SK-N-SH treated with all-trans-retinoic acid at 6 μM for 48 hours (cell line): ENCODE measurements at regions not wholly inside any gene's neighbourhood (a gene's known extent, or its start where the extent isn't known, plus 50 kb on each side); places are given as distances from the start of the nearest gene placed in this dataset.

Experiments used
- ATAC-seq: fragments of 200-7000 bp; cut with Tn5 transposase; 3 replicates; pipeline ENCODE4 v1.9.1; 2020; ENCODE audit warnings: mild to moderate bottlenecking, moderate library complexity
- ARNTL ChIP-seq: fragments of 450-650 bp; formaldehyde crosslinking; IDR thresholded peaks from 2 replicates; pipeline ENCODE4 v1.5.0; 2020; ENCODE audit warnings: low read depth, mild to moderate bottlenecking, moderate library complexity, borderline replicate concordance
- BACH2 ChIP-seq: fragments of 250-450 bp; sonication (Bioruptor Pico); IDR thresholded peaks from 2 replicates; pipeline ENCODE4 v1.9.0; 2021; ENCODE audit warnings: mild to moderate bottlenecking, borderline replicate concordance
- CSDC2 ChIP-seq: fragments of 250-450 bp; sonication (Bioruptor Pico); IDR thresholded peaks from 2 replicates; pipeline ENCODE4 v1.5.0; 2020; ENCODE audit warnings: mild to moderate bottlenecking, moderate library complexity
- ESRRG ChIP-seq: fragments of 250-450 bp; sonication (Bioruptor Pico); IDR thresholded peaks from 2 replicates; pipeline ENCODE4 v1.6.1; 2021; ENCODE audit warnings: mild to moderate bottlenecking
- GLIS3 ChIP-seq: fragments of 250-450 bp; sonication (Bioruptor Pico); IDR thresholded peaks from 2 replicates; pipeline ENCODE4 v1.5.0; 2020; ENCODE audit warnings: mild to moderate bottlenecking, moderate library complexity
- ISL1 ChIP-seq: fragments of 250-450 bp; sonication (Bioruptor Pico); IDR thresholded peaks from 2 replicates; pipeline ENCODE4 v2.1.2; 2022; ENCODE audit warnings: mild to moderate bottlenecking, moderate library complexity
- PPARA ChIP-seq: fragments of 250-450 bp; sonication (Bioruptor Pico); IDR thresholded peaks from 2 replicates; pipeline ENCODE4 v1.5.0; 2020; ENCODE audit warnings: mild to moderate bottlenecking, borderline replicate concordance
- RARB ChIP-seq: fragments of 250-450 bp; sonication (Bioruptor Pico); IDR thresholded peaks from 2 replicates; pipeline ENCODE4 v1.8.0; 2021; ENCODE audit warnings: mild to moderate bottlenecking, moderate library complexity
- SNAI2 ChIP-seq: fragments of 250-450 bp; sonication (Bioruptor Pico); IDR thresholded peaks from 2 replicates; pipeline ENCODE4 v1.5.0; 2020; ENCODE audit warnings: mild to moderate bottlenecking, moderate library complexity
- ZFP3 ChIP-seq: fragments of 250-450 bp; sonication (Bioruptor Pico); IDR thresholded peaks from 2 replicates; pipeline ENCODE4 v1.5.0; 2020; ENCODE audit warnings: mild to moderate bottlenecking, moderate library complexity
- ZFP30 ChIP-seq: fragments of 450-650 bp; formaldehyde crosslinking; IDR thresholded peaks from 2 replicates; pipeline ENCODE4 v1.5.0; 2022; ENCODE audit warnings: mild to moderate bottlenecking, moderate library complexity
- ZNF565 ChIP-seq: fragments of 450-650 bp; formaldehyde crosslinking; conservative IDR thresholded peaks from 2 replicates; pipeline ENCODE4 v1.5.0; 2020; ENCODE audit warnings: low read depth, mild to moderate bottlenecking, moderate library complexity
- TF ChIP-seq, protein P1 (sequence below): fragments of 250-450 bp; sonication (Bioruptor Pico); IDR thresholded peaks from 2 replicates; pipeline ENCODE4 v1.5.0; 2020; ENCODE audit warnings: mild to moderate bottlenecking, moderate library complexity
- TF ChIP-seq, protein P2 (sequence below): fragments of 250-450 bp; sonication (Bioruptor Pico); IDR thresholded peaks from 2 replicates; pipeline ENCODE4 v1.8.0; 2020; ENCODE audit warnings: mild to moderate bottlenecking, moderate library complexity, borderline replicate concordance
- TF ChIP-seq, protein P3 (sequence below): fragments of 250-450 bp; sonication (Bioruptor Pico); IDR thresholded peaks from 2 replicates; pipeline ENCODE4 v1.5.1; 2021; ENCODE audit warnings: mild to moderate bottlenecking, moderate library complexity
- TF ChIP-seq, protein P4 (sequence below): fragments of 250-450 bp; sonication (Bioruptor Pico); IDR thresholded peaks from 2 replicates; pipeline ENCODE4 v1.5.1; 2020; ENCODE audit warnings: low read depth, mild to moderate bottlenecking, moderate library complexity
- TF ChIP-seq, protein P5 (sequence below): fragments of 250-450 bp; sonication (Bioruptor Pico); IDR thresholded peaks from 2 replicates; pipeline ENCODE4 v1.8.0; 2021; ENCODE audit warnings: low read depth, mild to moderate bottlenecking, moderate library complexity, borderline replicate concordance

DNA sequence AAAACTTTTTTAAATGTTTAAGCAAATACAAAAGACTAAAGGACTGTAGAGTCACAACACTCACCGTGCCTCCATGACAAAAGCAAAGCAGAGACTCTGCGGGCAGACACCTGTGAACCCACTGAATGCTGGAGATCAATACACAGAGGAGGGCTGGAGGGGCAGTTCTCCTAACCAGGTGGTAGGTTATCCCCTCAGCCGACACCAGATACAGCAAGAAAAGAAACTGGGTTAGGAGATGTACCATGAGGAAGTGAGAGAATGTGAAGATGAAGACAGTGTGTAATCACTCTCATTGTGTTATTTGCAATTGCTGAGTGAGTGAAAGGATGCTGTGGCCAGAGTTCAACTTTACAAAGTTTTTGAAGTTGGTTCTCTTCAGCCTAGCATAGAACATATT, 480.3 kb downstream of the BCL11B start:
- TF ChIP-seq GLIS3 (CRISPR knock-in tag) (no peak), ARNTL (no peak), ZFP3 (no peak), ESRRG (CRISPR knock-in tag) (no peak), BACH2 (CRISPR knock-in tag) (no peak), CSDC2 (CRISPR knock-in tag) (no peak), SNAI2 (CRISPR knock-in tag) (no peak), ZFP30 (no peak), ZNF565 (CRISPR knock-in tag) (no peak), PPARA (no peak)
- TF ChIP-seq, protein P1, sequence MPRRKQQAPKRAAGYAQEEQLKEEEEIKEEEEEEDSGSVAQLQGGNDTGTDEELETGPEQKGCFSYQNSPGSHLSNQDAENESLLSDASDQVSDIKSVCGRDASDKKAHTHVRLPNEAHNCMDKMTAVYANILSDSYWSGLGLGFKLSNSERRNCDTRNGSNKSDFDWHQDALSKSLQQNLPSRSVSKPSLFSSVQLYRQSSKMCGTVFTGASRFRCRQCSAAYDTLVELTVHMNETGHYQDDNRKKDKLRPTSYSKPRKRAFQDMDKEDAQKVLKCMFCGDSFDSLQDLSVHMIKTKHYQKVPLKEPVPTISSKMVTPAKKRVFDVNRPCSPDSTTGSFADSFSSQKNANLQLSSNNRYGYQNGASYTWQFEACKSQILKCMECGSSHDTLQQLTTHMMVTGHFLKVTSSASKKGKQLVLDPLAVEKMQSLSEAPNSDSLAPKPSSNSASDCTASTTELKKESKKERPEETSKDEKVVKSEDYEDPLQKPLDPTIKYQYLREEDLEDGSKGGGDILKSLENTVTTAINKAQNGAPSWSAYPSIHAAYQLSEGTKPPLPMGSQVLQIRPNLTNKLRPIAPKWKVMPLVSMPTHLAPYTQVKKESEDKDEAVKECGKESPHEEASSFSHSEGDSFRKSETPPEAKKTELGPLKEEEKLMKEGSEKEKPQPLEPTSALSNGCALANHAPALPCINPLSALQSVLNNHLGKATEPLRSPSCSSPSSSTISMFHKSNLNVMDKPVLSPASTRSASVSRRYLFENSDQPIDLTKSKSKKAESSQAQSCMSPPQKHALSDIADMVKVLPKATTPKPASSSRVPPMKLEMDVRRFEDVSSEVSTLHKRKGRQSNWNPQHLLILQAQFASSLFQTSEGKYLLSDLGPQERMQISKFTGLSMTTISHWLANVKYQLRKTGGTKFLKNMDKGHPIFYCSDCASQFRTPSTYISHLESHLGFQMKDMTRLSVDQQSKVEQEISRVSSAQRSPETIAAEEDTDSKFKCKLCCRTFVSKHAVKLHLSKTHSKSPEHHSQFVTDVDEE: no peak
- TF ChIP-seq, protein P2, sequence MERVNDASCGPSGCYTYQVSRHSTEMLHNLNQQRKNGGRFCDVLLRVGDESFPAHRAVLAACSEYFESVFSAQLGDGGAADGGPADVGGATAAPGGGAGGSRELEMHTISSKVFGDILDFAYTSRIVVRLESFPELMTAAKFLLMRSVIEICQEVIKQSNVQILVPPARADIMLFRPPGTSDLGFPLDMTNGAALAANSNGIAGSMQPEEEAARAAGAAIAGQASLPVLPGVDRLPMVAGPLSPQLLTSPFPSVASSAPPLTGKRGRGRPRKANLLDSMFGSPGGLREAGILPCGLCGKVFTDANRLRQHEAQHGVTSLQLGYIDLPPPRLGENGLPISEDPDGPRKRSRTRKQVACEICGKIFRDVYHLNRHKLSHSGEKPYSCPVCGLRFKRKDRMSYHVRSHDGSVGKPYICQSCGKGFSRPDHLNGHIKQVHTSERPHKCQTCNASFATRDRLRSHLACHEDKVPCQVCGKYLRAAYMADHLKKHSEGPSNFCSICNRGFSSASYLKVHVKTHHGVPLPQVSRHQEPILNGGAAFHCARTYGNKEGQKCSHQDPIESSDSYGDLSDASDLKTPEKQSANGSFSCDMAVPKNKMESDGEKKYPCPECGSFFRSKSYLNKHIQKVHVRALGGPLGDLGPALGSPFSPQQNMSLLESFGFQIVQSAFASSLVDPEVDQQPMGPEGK (CRISPR knock-in tag): no peak
- no peak for ATAC-seq

DNA sequence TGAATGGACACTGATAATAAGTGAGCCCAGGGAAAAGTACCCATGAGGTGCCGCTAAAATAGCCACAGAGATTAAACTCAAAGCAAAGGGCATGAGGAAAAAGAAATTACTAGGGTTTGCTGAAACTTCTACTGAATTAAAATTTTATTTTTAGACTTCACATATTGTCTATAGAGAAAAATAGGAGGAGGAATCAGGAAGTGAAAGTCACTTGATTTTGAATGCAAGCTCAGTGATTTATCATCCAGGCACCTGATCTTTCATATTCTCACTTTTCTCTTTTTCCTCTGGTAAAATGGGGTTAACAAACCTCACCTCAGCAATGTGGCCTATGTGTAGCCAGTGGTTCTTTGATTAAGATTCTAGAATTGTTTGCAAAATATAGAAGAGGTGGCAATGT, 479.8 kb downstream of the BCL11B start:
- TF ChIP-seq, protein P3, sequence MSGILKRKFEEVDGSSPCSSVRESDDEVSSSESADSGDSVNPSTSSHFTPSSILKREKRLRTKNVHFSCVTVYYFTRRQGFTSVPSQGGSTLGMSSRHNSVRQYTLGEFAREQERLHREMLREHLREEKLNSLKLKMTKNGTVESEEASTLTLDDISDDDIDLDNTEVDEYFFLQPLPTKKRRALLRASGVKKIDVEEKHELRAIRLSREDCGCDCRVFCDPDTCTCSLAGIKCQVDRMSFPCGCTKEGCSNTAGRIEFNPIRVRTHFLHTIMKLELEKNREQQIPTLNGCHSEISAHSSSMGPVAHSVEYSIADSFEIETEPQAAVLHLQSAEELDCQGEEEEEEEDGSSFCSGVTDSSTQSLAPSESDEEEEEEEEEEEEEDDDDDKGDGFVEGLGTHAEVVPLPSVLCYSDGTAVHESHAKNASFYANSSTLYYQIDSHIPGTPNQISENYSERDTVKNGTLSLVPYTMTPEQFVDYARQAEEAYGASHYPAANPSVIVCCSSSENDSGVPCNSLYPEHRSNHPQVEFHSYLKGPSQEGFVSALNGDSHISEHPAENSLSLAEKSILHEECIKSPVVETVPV (CRISPR knock-in tag): no peak
- TF ChIP-seq, protein P4, sequence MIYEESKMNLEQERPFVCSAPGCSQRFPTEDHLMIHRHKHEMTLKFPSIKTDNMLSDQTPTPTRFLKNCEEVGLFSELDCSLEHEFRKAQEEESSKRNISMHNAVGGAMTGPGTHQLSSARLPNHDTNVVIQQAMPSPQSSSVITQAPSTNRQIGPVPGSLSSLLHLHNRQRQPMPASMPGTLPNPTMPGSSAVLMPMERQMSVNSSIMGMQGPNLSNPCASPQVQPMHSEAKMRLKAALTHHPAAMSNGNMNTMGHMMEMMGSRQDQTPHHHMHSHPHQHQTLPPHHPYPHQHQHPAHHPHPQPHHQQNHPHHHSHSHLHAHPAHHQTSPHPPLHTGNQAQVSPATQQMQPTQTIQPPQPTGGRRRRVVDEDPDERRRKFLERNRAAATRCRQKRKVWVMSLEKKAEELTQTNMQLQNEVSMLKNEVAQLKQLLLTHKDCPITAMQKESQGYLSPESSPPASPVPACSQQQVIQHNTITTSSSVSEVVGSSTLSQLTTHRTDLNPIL (CRISPR knock-in tag): no peak
- TF ChIP-seq, protein P1: no peak
- TF ChIP-seq BACH2 (CRISPR knock-in tag) (no peak), PPARA (no peak)
- ATAC-seq: no peak

DNA sequence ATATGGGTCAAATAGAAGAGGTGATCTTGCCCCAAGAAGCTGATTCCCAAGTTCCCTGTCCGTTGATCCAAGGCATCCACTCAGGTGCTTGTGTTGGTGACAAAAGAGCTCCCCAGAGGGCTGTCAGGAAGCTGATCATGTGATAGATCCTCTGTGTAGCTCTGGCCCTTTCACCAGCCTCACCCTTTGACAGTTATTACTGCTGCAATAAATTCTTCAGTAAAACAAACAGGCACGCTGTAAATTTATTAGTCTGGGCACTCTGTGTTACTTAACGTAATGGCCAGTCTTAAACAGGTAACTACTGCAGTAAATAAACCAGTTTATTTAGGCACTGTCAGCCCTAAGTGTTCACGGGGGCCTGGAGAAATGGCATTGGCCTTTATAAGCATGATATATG, 473.9 kb downstream of the BCL11B start:
- no peak for ATAC-seq
- TF ChIP-seq ARNTL (no peak), ISL1 (CRISPR knock-in tag) (no peak), SNAI2 (CRISPR knock-in tag) (no peak), RARB (CRISPR knock-in tag) (no peak), ZNF565 (CRISPR knock-in tag) (no peak), CSDC2 (CRISPR knock-in tag) (no peak), ESRRG (CRISPR knock-in tag) (no peak)
- TF ChIP-seq, protein P3 (CRISPR knock-in tag): no peak
- TF ChIP-seq, protein P2 (CRISPR knock-in tag): no peak
- TF ChIP-seq, protein P5, sequence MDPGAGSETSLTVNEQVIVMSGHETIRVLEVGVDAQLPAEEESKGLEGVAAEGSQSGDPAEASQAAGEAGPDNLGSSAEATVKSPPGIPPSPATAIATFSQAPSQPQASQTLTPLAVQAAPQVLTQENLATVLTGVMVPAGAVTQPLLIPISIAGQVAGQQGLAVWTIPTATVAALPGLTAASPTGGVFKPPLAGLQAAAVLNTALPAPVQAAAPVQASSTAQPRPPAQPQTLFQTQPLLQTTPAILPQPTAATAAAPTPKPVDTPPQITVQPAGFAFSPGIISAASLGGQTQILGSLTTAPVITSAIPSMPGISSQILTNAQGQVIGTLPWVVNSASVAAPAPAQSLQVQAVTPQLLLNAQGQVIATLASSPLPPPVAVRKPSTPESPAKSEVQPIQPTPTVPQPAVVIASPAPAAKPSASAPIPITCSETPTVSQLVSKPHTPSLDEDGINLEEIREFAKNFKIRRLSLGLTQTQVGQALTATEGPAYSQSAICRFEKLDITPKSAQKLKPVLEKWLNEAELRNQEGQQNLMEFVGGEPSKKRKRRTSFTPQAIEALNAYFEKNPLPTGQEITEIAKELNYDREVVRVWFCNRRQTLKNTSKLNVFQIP: no peak
- TF ChIP-seq, all 23 proteins: peak for 0
